Esophagus muscularis mucosa (tissue), 4 donors: ENCODE measurements at regions not wholly inside any gene's neighbourhood (a gene's known extent, or its start where the extent isn't known, plus 50 kb on each side); places are given as distances from the start of the nearest gene placed in this dataset.

Experiments used
- DNase-seq: peaks from one replicate; pipeline ENCODE4 v3.0.0-alpha.2; 2017; ENCODE audit errors: extremely low spot score
- H3K27ac ChIP-seq, 4 donors: fragments of 200-600 bp; sonication (generic); replicated peaks in 1 of 4; 1 replicate in 3 of 4; 2 replicates in 1 of 4; pipeline ENCODE4 v1.5.1; 2016 to 2019; ENCODE audit warnings: mild to moderate bottlenecking in 1 of 4
- H3K27me3 ChIP-seq, 4 donors: fragments of 200-600 bp; sonication (generic); one replicate each; pipeline versions ENCODE4 v1.5.1 to v1.6.0; 2016 to 2019
- H3K36me3 ChIP-seq, 4 donors: fragments of 200-600 bp; sonication (generic); one replicate each; pipeline ENCODE4 v1.5.1; 2016 to 2019
- H3K4me1 ChIP-seq, 4 donors: fragments of 200-600 bp; sonication (generic); one replicate each; pipeline ENCODE4 v1.5.1; 2016 to 2019
- H3K4me3 ChIP-seq, 4 donors: fragments of 200-600 bp; sonication (generic); 1 replicate in 2 of 4; 2 replicates in 2 of 4; pipeline ENCODE4 v1.5.1; 2016 to 2019; ENCODE audit warnings: mild to moderate bottlenecking in 4 of 4, moderate library complexity in 1 of 4
- H3K9me3 ChIP-seq, 4 donors: fragments of 200-600 bp; sonication (generic); 1 replicate in 3 of 4; 2 replicates in 1 of 4; pipeline ENCODE4 v1.5.1; 2016 to 2019
- EP300 ChIP-seq: sonication (generic); formaldehyde crosslinking; IDR thresholded peaks from one replicate; pipeline ENCODE4 v1.6.1; 2017; ENCODE audit warnings: antibody characterized with exemption
- POLR2A ChIP-seq: fragments of 450-650 bp; IDR thresholded peaks from one replicate; pipeline ENCODE4 v1.6.1; 2017; ENCODE audit warnings: antibody characterized with exemption, moderate library complexity, mild to moderate bottlenecking, low read depth
- POLR2AphosphoS5 ChIP-seq, 2 donors: sonication (generic); formaldehyde crosslinking; IDR thresholded peaks; one replicate each; pipeline ENCODE4 v1.6.1; 2017; ENCODE audit warnings: antibody characterized with exemption in 2 of 2
- WGBS: methylation state at CpG from one replicate; pipeline ENCODE4 v1.1.5; 2018; 5-methylcytosine and 5-hydroxymethylcytosine counted together
- intact Hi-C: fragments of 100-400 bp; cut with DNase I; formaldehyde crosslinking; loops from one replicate; pipeline ENCODE4 v1.15.1; 2023
- TF ChIP-seq, protein P1 (sequence below), 3 experiments: fragments of 200-600 bp in 2 of 3; fragments of 450-650 bp in 1 of 3; sonication (generic) in 2 of 3; IDR thresholded peaks; one replicate each; pipeline ENCODE4 v1.5.1; 2017 to 2019; ENCODE audit warnings: antibody characterized with exemption in 3 of 3, mild to moderate bottlenecking in 2 of 3, moderate library complexity in 1 of 3

- TF ChIP-seq, protein P1, sequence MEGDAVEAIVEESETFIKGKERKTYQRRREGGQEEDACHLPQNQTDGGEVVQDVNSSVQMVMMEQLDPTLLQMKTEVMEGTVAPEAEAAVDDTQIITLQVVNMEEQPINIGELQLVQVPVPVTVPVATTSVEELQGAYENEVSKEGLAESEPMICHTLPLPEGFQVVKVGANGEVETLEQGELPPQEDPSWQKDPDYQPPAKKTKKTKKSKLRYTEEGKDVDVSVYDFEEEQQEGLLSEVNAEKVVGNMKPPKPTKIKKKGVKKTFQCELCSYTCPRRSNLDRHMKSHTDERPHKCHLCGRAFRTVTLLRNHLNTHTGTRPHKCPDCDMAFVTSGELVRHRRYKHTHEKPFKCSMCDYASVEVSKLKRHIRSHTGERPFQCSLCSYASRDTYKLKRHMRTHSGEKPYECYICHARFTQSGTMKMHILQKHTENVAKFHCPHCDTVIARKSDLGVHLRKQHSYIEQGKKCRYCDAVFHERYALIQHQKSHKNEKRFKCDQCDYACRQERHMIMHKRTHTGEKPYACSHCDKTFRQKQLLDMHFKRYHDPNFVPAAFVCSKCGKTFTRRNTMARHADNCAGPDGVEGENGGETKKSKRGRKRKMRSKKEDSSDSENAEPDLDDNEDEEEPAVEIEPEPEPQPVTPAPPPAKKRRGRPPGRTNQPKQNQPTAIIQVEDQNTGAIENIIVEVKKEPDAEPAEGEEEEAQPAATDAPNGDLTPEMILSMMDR (IDR thresholded peaks at IDR 0.05), result no peak
- no peak for TF ChIP-seq EP300
- no peak for TF ChIP-seq POLR2A
- no peak for TF ChIP-seq POLR2AphosphoS5 (IDR thresholded peaks at IDR 0.05)
- intact Hi-C loops, result no loop called here
- 55% methylated on average over 12 of the region's 13 CpGs for WGBS
Observed at GRCh38 chr1:91591175-91591974, 90.7 kb downstream of the CDC7 start.

GRCh38 chr1:91592716-91593477, 92.2 kb downstream of the CDC7 start:
- no peaks in the 10 kb centered on the region for H3K27me3 ChIP-seq
- no peaks in the 10 kb centered on the region for H3K9me3 ChIP-seq
- peaks cover 0 to 16% (median 12%) of the 10 kb centered on the region in 4 donors for H3K4me1 ChIP-seq
- no peak for DNase-seq
- intact Hi-C loops, result no loop called here
- H3K4me3 ChIP-seq, result no peak overlapping the region
- TF ChIP-seq POLR2AphosphoS5 (IDR thresholded peaks at IDR 0.05) (no peak), EP300 (no peak), POLR2A (no peak)
- WGBS, result 87% methylated on average over 5 of the region's 5 CpGs
- no peaks in the 10 kb centered on the region for H3K36me3 ChIP-seq
- H3K27ac ChIP-seq, result no peak overlapping the region

More at GRCh38 chr1:91591175-91591974, 90.7 kb downstream of the CDC7 start:
- Histone ChIP-seq H3K4me1 (peaks cover 0 to 16% (median 12%) of the 10 kb centered on the region in 4 donors), H3K27ac (no peak overlapping the region), H3K36me3 (no peaks in the 10 kb centered on the region), H3K9me3 (no peaks in the 10 kb centered on the region), H3K27me3 (no peaks in the 10 kb centered on the region), H3K4me3 (no peak overlapping the region)
- DNase-seq, result no peak

DNA sequence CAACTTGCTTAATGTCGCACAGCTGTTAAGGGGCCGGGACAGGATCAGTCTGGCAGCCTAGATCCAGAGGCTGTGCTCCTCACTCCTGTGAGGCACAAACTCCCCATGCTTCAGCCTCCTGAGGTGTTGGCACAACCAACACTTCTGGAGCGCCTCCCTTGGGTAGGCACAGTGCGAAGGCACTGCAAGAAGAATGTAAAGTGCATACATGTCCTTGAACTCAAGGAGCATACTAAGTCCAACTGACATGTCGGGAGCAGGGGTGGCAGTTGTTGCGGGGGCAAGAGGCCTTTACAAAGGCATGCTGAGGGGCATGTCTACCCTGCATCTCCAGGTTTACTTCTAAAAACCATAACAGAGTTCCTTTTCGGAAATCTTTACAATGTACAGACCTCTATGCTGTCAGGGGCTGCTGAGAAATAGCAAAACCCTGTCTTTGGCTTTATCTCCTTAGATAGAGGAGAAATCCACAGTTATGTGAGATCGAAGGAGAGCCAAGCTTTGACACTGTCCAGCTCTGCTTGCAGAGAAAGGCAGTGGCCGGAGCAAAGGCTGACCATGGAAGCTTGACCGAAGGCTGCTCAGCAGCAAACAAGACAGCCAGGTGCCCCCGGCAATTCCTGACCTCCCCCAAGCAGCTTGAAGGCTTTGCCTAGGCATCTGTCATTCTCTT, 93.9 kb downstream of the CDC7 start:
- Histone ChIP-seq H3K27ac (no peak overlapping the region), H3K36me3 (no peaks in the 10 kb centered on the region), H3K27me3 (no peaks in the 10 kb centered on the region), H3K4me1 (peaks cover 0 to 14% (median 10%) of the 10 kb centered on the region in 4 donors), H3K9me3 (no peaks in the 10 kb centered on the region), H3K4me3 (no peak overlapping the region)
- intact Hi-C loops, result no loop called here
- DNase-seq, result no peak
- TF ChIP-seq POLR2AphosphoS5 (IDR thresholded peaks at IDR 0.05) (no peak), EP300 (no peak), POLR2A (no peak)
- TF ChIP-seq, protein P1 (IDR thresholded peaks at IDR 0.05), result no peak
- 80% methylated on average over 11 of the region's 11 CpGs for WGBS

GRCh38 chr1:91596474-91596873, 95.8 kb downstream of the CDC7 start:
- intact Hi-C loops, result no loop called here
- Histone ChIP-seq H3K27me3 (no peaks in the 10 kb centered on the region), H3K9me3 (no peaks in the 10 kb centered on the region), H3K27ac (no peak overlapping the region), H3K4me3 (no peak overlapping the region), H3K4me1 (peaks cover 0 to 7% (median 4%) of the 10 kb centered on the region in 4 donors), H3K36me3 (no peaks in the 10 kb centered on the region)
- 32% methylated on average over 1 of the region's 1 CpG for WGBS
- no peak for DNase-seq
- no peak for TF ChIP-seq EP300
- TF ChIP-seq POLR2AphosphoS5 (IDR thresholded peaks at IDR 0.05), result no peak
- TF ChIP-seq, protein P1 (IDR thresholded peaks at IDR 0.05), result no peak
- TF ChIP-seq POLR2A, result no peak

DNA sequence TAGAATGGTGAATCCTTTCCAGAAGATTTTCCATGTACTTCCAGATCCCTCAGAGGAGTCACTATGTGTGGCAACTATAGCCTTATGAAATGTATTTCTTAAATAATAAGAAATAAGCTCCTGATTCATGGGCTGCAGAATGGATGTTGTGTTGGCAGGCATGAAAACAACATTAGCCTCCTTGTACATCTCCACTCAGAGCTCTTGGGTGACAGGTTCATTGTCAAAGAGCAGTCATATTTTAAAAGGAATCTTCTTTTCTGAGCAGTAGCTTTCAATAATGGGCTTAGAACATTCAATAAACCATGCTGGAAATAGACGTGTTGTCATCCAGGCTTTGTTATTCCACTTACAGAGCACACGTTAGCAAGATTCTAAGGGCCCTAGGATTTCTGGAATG, 96.6 kb downstream of the CDC7 start:
- TF ChIP-seq EP300, result no peak
- no peak for TF ChIP-seq POLR2AphosphoS5 (IDR thresholded peaks at IDR 0.05)
- TF ChIP-seq POLR2A, result no peak
- TF ChIP-seq, protein P1 (IDR thresholded peaks at IDR 0.05), result no peak
- Histone ChIP-seq H3K36me3 (no peaks in the 10 kb centered on the region), H3K27ac (no peak overlapping the region), H3K4me3 (no peak overlapping the region), H3K27me3 (no peaks in the 10 kb centered on the region), H3K9me3 (no peaks in the 10 kb centered on the region), H3K4me1 (peaks cover 0 to 2% (median 0%) of the 10 kb centered on the region in 4 donors)
- intact Hi-C loops, result no loop called here
- DNase-seq, result no peak
- 83% methylated on average over 2 of the region's 2 CpGs for WGBS
